Osteoblast (primary cell): ENCODE measurements at regions not wholly inside any gene's neighbourhood (a gene's known extent, or its start where the extent isn't known, plus 50 kb on each side); places are given as distances from the start of the nearest gene placed in this dataset.

ENCODE experiments used
- DNase-seq: peaks from one replicate; pipeline ENCODE4 v3.0.0; 2011; ENCODE audit warnings: low spot score, mixed read lengths; ENCODE audit not compliant: insufficient read length; ENCODE audit errors: missing footprints
- H2AFZ ChIP-seq: 2 replicates; pipeline ENCODE4 v1.6.0; 2011; ENCODE audit warnings: mild to moderate bottlenecking, low read length
- H3K27ac ChIP-seq: 2 replicates; pipeline ENCODE4 v1.5.1; 2011; ENCODE audit warnings: mild to moderate bottlenecking, low read depth, low read length, moderate library complexity
- H3K27me3 ChIP-seq: 2 replicates; pipeline ENCODE4 v1.6.0; 2012; ENCODE audit warnings: mild to moderate bottlenecking, control low read depth, inconsistent platforms, low read length, moderate library complexity; ENCODE audit not compliant: insufficient read depth
- H3K36me3 ChIP-seq: 2 replicates; pipeline ENCODE4 v1.5.1; 2011; ENCODE audit warnings: mild to moderate bottlenecking, low read length, control low read depth, moderate library complexity; ENCODE audit not compliant: insufficient read depth
- H3K4me1 ChIP-seq: 2 replicates; pipeline ENCODE4 v1.5.1; 2011; ENCODE audit warnings: mild to moderate bottlenecking, low read length, control low read depth, moderate library complexity; ENCODE audit not compliant: insufficient read depth
- H3K4me2 ChIP-seq: 2 replicates; pipeline ENCODE4 v1.6.0; 2011; ENCODE audit warnings: mild to moderate bottlenecking, low read length; ENCODE audit not compliant: insufficient read depth
- H3K4me3 ChIP-seq: fragments of 200-600 bp; sonication (generic); 3 replicates; pipeline ENCODE4 v1.5.1; 2012; ENCODE audit warnings: mild to moderate bottlenecking, low read length, inconsistent platforms; ENCODE audit not compliant: insufficient read depth
- H3K79me2 ChIP-seq: 2 replicates; pipeline ENCODE4 v1.6.0; 2012; ENCODE audit warnings: mild to moderate bottlenecking, low read length, control low read depth, inconsistent platforms; ENCODE audit not compliant: insufficient read depth
- H3K9me3 ChIP-seq: 2 replicates; pipeline ENCODE4 v1.5.1; 2011; ENCODE audit warnings: low read depth, low read length, control low read depth
- H4K20me1 ChIP-seq: 2 replicates; pipeline ENCODE4 v1.6.0; 2012; ENCODE audit warnings: mild to moderate bottlenecking, low read length, control low read depth; ENCODE audit not compliant: insufficient read depth
- CTCF ChIP-seq: IDR thresholded peaks from 2 replicates; pipeline ENCODE4 v1.5.1; 2011; ENCODE audit warnings: mild to moderate bottlenecking, low read depth, low read length, moderate library complexity; ENCODE audit errors: extremely low read depth

DNA sequence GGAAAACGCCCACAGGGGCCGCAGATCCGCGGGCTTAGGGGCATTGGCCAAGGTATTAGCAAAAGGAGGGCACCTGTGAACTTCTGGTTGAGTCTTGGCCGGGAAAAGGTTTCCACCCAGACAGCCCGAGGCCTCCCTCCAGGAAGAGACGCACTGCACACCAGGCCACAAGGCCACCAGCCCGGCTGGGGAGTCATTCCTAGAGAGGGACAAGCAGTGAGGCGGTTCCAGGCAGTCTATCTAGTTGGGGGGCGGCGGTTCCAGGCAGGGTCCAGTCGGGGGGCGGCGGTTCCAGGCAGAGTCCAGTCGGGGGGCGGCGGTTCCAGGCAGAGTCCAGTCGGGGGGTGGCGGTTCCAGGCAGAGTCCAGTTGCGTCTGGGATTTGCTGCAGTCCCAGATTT, 518.5 kb downstream of the GLRX3 start:
- H3K4me2 ChIP-seq: no peak overlapping the region
- no peaks in the 10 kb centered on the region for H3K36me3 ChIP-seq
- no peak overlapping the region for H3K4me3 ChIP-seq
- no peaks in the 10 kb centered on the region for H3K9me3 ChIP-seq
- no peak for TF ChIP-seq CTCF
- no peaks in the 10 kb centered on the region for H3K79me2 ChIP-seq
- DNase-seq: no peak
- no peak overlapping the region for H2AFZ ChIP-seq
- H3K4me1 ChIP-seq: no peaks in the 10 kb centered on the region
- H3K27me3 ChIP-seq: no peaks in the 10 kb centered on the region
- no peaks in the 10 kb centered on the region for H4K20me1 ChIP-seq
- no peak overlapping the region for H3K27ac ChIP-seq

DNA sequence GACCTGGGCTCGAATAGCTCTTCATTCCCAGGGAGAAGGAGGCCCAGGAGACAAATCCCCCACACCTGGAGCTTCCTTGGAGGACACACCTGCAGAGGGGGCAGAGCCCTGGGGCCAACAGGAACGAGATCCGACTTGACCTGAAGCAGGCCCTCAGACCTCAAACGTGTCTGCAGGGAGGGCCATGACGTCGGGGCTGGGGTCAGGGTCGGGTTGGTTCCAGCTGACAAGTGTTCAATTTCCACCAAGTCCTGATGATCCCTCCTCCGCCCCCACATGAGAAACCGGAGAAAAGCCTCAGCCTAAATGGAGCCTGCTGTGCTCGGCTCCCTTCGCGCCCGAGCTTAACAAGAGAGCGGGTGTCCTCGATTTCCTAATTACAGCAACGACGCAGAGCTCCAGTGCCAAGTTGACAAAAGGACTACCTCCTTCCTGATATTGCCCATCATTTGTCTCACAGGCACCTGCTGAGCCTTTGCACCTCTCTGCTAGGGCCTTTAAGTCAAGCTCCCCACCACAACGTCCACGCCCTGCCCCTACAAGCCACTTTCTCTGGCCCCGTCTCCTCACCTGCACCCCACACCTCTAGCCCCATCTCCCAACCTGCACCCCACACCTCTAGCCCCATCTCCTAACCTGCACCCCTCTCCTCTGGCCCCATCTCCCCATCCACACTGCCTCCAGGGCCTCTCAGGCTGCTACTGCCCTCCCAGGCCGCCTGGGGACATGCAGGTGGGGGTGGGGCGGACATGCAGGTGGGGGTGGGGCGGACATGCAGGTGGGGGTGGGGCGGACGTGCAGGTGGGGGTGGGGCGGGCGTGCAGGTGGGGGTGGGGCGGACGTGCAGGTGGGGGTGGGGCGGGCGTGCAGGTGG, 519.4 kb downstream of the GLRX3 start:
- Histone ChIP-seq H3K27me3 (no peaks in the 10 kb centered on the region), H3K4me1 (no peaks in the 10 kb centered on the region), H4K20me1 (no peaks in the 10 kb centered on the region), H2AFZ (no peak overlapping the region), H3K27ac (no peak overlapping the region), H3K4me2 (no peak overlapping the region), H3K9me3 (no peaks in the 10 kb centered on the region), H3K79me2 (no peaks in the 10 kb centered on the region), H3K36me3 (no peaks in the 10 kb centered on the region), H3K4me3 (no peak overlapping the region)
- TF ChIP-seq CTCF: no peak
- peak; percentile 69 for DNase-seq

DNA sequence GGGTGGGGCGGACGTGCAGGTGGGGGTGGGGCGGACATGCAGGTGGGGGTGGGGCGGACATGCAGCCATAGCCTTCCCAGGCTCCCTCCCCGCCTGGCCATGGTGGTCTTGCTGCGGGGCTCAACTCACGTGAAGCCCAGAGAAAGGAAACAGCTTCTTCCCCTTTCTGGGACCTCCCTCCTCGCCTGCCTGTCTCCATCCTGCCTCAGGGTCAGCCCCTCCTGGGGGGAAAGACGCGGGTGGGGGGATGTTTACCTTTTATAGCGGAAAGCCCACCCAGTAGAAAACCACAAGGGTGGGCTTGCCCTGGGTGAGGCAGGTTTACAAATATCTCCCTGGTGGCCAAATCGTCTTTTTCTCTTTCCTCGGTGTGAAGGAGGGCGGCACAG, 520.0 kb downstream of the GLRX3 start:
- no peak for TF ChIP-seq CTCF
- Histone ChIP-seq H3K27ac (no peak overlapping the region), H3K79me2 (no peaks in the 10 kb centered on the region), H3K27me3 (no peaks in the 10 kb centered on the region), H3K4me1 (no peaks in the 10 kb centered on the region), H2AFZ (no peak overlapping the region), H3K9me3 (no peaks in the 10 kb centered on the region), H4K20me1 (no peaks in the 10 kb centered on the region), H3K4me2 (no peak overlapping the region), H3K4me3 (no peak overlapping the region), H3K36me3 (no peaks in the 10 kb centered on the region)
- DNase-seq: peak; percentile 50

DNA sequence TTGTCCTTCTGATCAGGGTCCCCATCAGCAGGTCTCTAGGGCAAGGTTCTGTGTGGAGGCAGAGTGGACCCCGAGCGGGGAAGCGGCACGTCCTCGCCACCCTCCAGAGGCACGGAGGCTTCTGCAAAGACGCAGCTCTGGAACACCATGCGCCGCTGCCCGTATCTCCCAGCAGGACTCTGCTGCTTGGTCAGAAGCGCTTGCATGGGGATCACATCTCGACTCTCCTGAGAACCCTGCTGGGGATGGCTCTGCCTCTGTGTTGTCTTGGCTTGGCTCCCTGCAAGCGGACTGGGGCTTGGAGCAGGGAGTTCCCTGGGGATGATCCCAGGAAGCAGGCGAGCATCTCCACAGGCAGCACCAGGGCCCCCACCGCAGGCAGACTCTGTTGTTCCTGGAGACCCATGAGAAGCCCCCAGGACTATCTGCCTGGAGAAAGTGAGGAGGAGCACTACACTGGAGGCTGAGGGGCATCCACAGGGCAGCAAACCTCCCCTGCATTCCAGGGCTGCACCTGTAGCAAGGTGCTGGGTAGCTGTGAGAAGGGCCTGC, 520.5 kb downstream of the GLRX3 start:
- Histone ChIP-seq H3K79me2 (no peaks in the 10 kb centered on the region), H3K27me3 (no peaks in the 10 kb centered on the region), H3K4me3 (no peak overlapping the region), H4K20me1 (no peaks in the 10 kb centered on the region), H3K9me3 (no peaks in the 10 kb centered on the region), H3K4me2 (no peak overlapping the region), H2AFZ (no peak overlapping the region), H3K4me1 (no peaks in the 10 kb centered on the region), H3K36me3 (no peaks in the 10 kb centered on the region), H3K27ac (no peak overlapping the region)
- no peak for TF ChIP-seq CTCF
- DNase-seq: peak; percentile 56
